AG09309 (cell line): ENCODE measurements at regions not wholly inside any gene's neighbourhood (a gene's known extent, or its start where the extent isn't known, plus 50 kb on each side); places are given as distances from the start of the nearest gene placed in this dataset.
"Not testable (repeated sequence)": the region's sequence is repeated elsewhere in the genome, so short reads cannot be mapped to it uniquely, and the experiment has no call there.

Experiments
- DNase-seq: peaks from one replicate; pipeline ENCODE4 v3.0.0-alpha.2; 2010; ENCODE audit warnings: low read depth
- H3K4me3 ChIP-seq: 2 replicates; pipeline ENCODE4 v1.5.1; 2011; ENCODE audit warnings: mild to moderate bottlenecking, low read depth, low read length, moderate library complexity; ENCODE audit not compliant: control insufficient read depth
- TF ChIP-seq, protein P1 (sequence below): IDR thresholded peaks from 2 replicates; pipeline ENCODE4 v1.5.1; 2011; ENCODE audit warnings: mild to moderate bottlenecking, low read depth, low read length, inconsistent platforms; ENCODE audit not compliant: insufficient read depth, control insufficient read depth; ENCODE audit errors: missing control alignments

DNA sequence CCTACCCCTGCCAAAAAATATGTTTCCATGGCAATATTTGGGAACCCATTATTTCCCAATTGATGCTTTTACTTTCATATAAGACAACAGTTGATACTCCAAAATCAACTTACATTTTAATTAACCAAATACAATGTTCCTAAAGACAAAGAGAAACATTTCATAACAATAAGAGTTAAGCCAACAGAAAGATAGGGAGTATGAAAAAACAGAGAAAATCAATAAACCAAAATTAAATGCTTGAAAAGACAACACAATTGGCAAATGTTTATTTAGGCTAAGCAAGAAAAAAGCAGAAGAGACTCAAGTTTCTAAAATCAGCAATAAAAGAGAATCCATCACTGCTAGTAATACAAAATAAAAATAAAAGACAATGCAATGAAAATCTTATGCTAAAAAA is 123.1 kb upstream of the VPREB1 start:
- no peak overlapping the region for H3K4me3 ChIP-seq
- TF ChIP-seq, protein P1, sequence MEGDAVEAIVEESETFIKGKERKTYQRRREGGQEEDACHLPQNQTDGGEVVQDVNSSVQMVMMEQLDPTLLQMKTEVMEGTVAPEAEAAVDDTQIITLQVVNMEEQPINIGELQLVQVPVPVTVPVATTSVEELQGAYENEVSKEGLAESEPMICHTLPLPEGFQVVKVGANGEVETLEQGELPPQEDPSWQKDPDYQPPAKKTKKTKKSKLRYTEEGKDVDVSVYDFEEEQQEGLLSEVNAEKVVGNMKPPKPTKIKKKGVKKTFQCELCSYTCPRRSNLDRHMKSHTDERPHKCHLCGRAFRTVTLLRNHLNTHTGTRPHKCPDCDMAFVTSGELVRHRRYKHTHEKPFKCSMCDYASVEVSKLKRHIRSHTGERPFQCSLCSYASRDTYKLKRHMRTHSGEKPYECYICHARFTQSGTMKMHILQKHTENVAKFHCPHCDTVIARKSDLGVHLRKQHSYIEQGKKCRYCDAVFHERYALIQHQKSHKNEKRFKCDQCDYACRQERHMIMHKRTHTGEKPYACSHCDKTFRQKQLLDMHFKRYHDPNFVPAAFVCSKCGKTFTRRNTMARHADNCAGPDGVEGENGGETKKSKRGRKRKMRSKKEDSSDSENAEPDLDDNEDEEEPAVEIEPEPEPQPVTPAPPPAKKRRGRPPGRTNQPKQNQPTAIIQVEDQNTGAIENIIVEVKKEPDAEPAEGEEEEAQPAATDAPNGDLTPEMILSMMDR, result no peak

DNA sequence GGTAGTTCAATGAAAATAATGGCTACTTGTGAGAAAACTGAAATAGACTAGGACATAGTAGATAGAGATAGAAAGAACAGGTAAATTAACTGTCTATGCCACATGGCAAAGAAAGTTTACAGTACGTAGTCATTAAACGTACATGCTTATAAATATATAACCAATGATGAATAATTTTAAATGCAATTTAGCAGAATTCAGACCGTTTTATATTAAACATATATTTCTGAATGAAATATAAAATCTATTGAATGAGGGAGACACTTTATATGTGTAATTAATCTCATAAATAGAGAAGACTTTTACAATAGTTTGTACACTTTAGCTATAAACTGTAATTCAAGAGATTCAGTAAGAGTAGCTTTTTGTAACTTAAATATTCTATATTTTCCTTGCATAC is 124.4 kb upstream of the VPREB1 start:
- H3K4me3 ChIP-seq, result no peak overlapping the region
- DNase-seq, result no peak
- TF ChIP-seq, protein P1, result no peak

More for the DNA sequence above, 123.1 kb upstream of the VPREB1 start:
- no peak for DNase-seq

DNA sequence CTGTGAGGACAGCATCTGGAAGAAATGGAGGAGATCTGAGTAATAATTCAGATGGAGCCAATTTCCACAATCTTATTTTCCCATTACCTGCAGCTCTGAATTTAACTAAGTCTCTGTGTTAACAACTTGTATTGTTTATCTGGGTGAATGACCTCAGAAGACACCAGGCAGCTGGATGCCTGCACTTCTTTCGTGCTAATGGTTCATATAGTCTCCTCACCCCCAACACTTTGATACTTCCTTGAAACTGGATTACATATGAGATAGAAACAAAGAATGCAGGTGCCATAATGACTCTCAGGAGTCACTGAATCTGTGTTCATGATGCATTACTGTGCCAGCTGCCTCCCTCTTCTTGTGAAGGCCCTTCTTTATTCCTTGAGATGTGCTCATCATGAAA is 125.6 kb upstream of the VPREB1 start:
- DNase-seq, result no peak
- TF ChIP-seq, protein P1, result no peak
- H3K4me3 ChIP-seq, result no peak overlapping the region

DNA sequence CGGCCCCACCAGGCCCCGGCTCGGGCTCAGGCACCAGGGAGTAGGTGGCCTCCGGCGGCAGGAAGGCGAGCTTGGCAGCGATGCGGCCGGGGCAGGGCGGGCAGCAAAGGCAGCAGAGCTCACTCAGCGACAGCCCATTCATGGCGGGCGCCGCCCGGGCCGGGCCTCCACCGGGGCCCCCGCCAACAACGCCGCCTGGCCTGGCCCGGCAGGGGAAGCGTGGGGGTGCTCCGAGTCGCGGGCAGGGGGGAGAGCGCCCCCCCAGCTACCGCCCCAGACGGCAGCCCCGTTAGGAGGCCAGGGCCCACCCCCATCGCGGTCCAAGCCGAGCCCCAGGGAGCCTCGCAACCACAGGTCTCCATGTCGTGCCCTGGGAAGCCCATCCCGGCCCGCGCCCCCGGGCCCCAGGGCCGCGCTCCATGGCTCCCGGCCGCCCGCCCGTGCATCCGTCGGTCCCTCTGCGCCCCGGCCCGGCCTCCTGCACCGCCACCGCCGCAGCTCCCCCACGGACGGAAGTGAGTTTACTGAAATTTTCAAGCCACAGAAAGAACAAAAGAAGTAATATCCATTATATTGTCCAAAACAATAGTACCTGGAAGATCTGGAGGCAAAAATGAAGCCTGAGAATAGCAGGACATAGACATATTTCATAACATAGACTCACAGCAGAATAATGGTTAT is 126.6 kb upstream of the VPREB1 start:
- DNase-seq, H3K4me3 ChIP-seq: not testable (repeated sequence)

DNA sequence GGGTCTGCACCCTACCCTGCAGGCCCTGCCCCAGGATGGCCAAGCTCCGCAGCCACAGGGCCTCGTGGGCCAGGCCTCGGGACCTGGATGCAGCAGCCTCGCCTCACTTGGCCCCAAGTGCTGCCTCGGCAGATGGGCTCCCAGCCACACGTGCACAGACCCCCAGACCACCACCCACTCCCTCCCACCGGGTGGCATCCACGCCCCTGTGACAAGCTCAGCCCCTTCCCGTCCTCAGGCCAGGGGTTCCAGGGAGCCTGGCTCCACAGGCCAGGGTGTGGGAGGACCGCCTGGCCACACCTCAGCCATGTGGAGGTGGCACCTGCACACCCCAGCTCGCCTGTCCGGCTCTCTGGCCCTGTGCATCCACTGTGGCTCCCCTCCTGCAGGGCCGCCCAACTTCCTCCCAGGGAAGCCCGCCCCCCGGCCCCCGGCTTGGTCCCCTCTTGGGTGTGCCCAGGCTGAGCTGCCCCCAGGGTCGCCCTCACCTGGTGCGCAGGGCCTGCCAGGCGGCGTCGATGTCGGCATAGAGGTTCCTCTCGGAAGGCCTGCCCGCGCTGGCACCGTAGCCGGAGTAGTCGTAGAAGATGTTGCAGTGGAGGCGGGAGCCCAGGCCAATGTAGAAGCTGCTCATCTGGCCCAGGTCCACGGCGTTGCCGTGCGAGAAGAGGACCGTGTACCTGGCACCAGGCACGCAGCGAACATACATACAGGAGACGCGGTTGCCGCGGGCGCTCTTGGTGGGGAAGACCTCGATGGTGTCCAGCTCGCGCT is 127.4 kb upstream of the VPREB1 start:
- not testable (repeated sequence) for H3K4me3 ChIP-seq, DNase-seq

GRCh38 chr22:22113701-22114100 is 130.9 kb upstream of the VPREB1 start:
- no peak for DNase-seq
- TF ChIP-seq, protein P1, result no peak
- H3K4me3 ChIP-seq, result no peak overlapping the region

DNA sequence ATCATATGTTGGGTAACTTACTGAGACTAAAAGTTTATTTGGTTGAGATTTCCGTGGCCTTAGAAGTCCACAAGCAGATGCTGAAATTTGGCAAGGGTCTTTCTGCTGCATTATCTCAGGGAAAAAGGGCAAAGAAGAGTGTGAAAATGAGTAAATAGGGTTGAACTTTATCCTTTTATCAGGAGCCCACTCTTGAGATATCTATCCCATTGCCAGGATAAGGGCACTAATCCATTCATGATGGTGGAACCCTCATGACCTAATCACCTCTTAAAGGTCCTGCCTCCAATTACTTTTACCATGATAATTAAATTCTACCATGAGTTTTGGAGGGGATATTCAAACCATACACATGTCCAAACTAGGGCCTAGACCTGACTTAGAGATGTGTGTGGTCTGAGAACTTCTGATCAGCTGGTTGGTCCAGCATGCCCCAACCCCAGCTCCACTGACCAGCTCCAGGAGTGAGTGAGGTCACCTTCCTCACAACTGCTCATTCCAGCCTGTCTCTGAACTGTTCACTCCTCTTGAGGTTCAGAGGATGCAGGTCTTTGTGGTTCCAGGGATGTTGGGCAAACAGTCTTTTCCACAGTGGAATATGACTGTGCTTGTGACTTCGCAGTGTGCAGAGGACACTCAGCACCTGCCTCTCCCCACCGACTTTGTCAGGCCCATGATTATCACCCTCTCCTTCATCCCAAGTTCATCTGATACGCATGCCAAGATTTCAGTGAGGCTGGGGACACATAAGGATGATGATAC is 130.1 kb upstream of the TOP3B start:
- no peak for DNase-seq
- no peak overlapping the region for H3K4me3 ChIP-seq
- TF ChIP-seq, protein P1, result no peak
